ENCODE measurements at regions not wholly inside any gene's neighbourhood (a gene's known extent, or its start where the extent isn't known, plus 50 kb on each side); places are given as distances from the start of the nearest gene placed in this dataset.

DNA sequence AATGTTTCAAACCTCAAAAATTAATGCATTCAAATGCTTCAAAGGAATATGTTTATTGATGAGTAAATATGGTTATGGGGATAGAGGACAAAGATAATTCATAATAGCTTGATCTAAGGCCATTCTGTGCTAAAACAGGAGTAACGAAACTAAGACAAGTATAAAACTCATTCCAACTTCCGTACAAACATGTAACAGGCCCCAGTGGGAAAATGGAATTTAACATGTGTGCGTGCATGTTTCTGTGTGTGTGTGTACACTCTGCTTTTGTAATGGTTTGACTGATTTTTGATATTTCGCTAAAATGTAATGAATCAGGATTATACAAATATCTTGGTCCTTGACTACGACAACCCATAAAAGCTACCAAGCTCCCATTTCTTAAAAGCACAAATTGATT is 91.0 kb downstream of the KLF12 start:
- peaks cover 4% of the 10 kb centered on the region for H3K9me3 Mint-ChIP-seq

GRCh38 chr13:74040200-74040599 is 94.0 kb downstream of the KLF12 start:
- peaks cover 3% of the 10 kb centered on the region for H3K36me3 Mint-ChIP-seq
- H3K27me3 Mint-ChIP-seq (ENCODE audit: low read depth) = no peaks in the 10 kb centered on the region
- DNase-seq (ENCODE audit: low spot score in 2 of 2, unreplicated experiment in 2 of 2) = peak; percentile 27 to 51
- H3K4me3 Mint-ChIP-seq = no peak overlapping the region
- peaks cover 58% of the 10 kb centered on the region for H3K4me1 Mint-ChIP-seq
- peak; percentile 44 for TF ChIP-seq CTCF (IDR thresholded peaks at IDR 0.05; ENCODE audit: unreplicated experiment)
- H3K9me3 Mint-ChIP-seq = peaks cover 4% of the 10 kb centered on the region
- no peak overlapping the region for H3K27ac Mint-ChIP-seq

More for the DNA sequence above, 91.0 kb downstream of the KLF12 start:
- H3K4me3 Mint-ChIP-seq = no peak overlapping the region
- no peak for TF ChIP-seq CTCF (IDR thresholded peaks at IDR 0.05; ENCODE audit: unreplicated experiment)
- peaks cover 3% of the 10 kb centered on the region for H3K36me3 Mint-ChIP-seq
- H3K27ac Mint-ChIP-seq = no peak overlapping the region
- H3K4me1 Mint-ChIP-seq = peaks cover 45% of the 10 kb centered on the region
- no peaks in the 10 kb centered on the region for H3K27me3 Mint-ChIP-seq (ENCODE audit: low read depth)
- no peak for DNase-seq (ENCODE audit: low spot score in 2 of 2, unreplicated experiment in 2 of 2)

DNA sequence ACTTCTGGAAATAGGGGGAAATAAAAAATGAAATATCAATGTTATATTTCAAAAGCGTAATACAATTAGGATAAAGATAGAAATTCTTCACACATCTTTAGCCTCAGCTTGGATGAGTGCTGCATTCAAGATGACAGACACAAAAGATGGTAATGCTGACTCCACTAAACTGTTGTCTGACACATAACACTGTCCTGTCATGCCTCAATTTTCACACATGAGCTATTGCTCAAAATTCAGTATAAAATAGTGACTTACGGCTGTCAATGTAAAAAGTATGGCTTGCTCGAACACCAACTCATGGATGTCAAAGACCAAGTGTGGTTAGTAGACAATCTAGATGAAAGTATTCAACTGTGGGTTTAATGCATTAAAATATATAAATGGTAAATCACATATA is 94.5 kb downstream of the KLF12 start:
- peaks cover 3% of the 10 kb centered on the region for H3K36me3 Mint-ChIP-seq
- no peak overlapping the region for H3K4me3 Mint-ChIP-seq
- H3K4me1 Mint-ChIP-seq = peaks cover 64% of the 10 kb centered on the region

DNA sequence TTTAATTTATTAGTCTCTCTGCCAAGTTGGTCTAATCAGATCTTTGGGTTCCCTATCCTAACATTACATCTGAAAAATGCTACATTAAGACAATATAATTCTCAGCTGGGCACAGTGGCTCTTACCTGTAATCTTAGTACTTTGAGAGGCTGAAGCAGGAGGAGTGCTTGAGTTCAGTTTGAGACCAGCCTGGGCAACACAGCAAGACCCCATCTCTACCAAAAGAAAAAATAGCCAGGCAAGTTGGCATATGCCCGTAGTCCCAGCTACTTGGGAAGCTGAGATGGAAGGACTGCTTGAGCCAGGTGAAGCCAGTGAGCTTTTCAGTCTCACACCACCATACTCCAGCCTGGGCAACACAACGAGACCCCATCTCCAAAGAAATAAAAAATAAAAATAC is 95.0 kb downstream of the KLF12 start:
- H3K27ac Mint-ChIP-seq = no peak overlapping the region
- no peaks in the 10 kb centered on the region for H3K27me3 Mint-ChIP-seq (ENCODE audit: low read depth)
- H3K4me1 Mint-ChIP-seq = peaks cover 64% of the 10 kb centered on the region
- TF ChIP-seq CTCF (IDR thresholded peaks at IDR 0.05; ENCODE audit: unreplicated experiment) = no peak
- H3K36me3 Mint-ChIP-seq = peaks cover under 1% of the 10 kb centered on the region
- H3K4me3 Mint-ChIP-seq = no peak overlapping the region
- DNase-seq (ENCODE audit: low spot score in 2 of 2, unreplicated experiment in 2 of 2) = no peak
- peaks cover 2% of the 10 kb centered on the region for H3K9me3 Mint-ChIP-seq

More for the DNA sequence above, 94.5 kb downstream of the KLF12 start:
- H3K27ac Mint-ChIP-seq = no peak overlapping the region
- no peak for DNase-seq (ENCODE audit: low spot score in 2 of 2, unreplicated experiment in 2 of 2)
- peaks cover 4% of the 10 kb centered on the region for H3K9me3 Mint-ChIP-seq
- H3K27me3 Mint-ChIP-seq (ENCODE audit: low read depth) = no peaks in the 10 kb centered on the region
- TF ChIP-seq CTCF (IDR thresholded peaks at IDR 0.05; ENCODE audit: unreplicated experiment) = no peak

DNA sequence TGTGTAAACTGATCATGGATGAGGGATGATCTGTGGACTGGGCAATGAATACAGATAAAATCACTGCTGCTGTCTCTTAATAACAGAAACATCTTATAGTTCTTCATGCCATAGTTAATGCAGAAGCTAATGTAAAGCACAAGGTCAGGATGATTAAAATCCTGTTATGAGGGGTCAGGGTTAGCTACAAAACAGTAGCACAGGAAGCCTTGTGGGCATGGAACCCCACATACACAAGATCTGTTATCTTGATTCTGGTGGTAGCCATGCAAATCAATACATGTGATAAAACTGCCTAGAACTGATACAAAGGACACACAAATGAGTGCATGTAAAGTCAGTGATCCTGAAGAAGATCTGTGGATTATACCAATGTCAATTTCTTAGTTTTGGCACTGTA is 96.4 kb downstream of the KLF12 start:
- H3K9me3 Mint-ChIP-seq = no peaks in the 10 kb centered on the region
- no peaks in the 10 kb centered on the region for H3K27me3 Mint-ChIP-seq (ENCODE audit: low read depth)
- no peak for DNase-seq (ENCODE audit: low spot score in 2 of 2, unreplicated experiment in 2 of 2)
- peaks cover 55% of the 10 kb centered on the region for H3K4me1 Mint-ChIP-seq
- no peak overlapping the region for H3K4me3 Mint-ChIP-seq
- TF ChIP-seq CTCF (IDR thresholded peaks at IDR 0.05; ENCODE audit: unreplicated experiment) = no peak
- H3K27ac Mint-ChIP-seq = peak overlapping the region; percentile 97
- no peaks in the 10 kb centered on the region for H3K36me3 Mint-ChIP-seq

- peak in 1 of 2 experiments; percentile 62 for DNase-seq (ENCODE audit: low spot score in 2 of 2, unreplicated experiment in 2 of 2)
- Mint-ChIP-seq H3K27ac (peak overlapping the region; percentile 97), H3K4me3 (peak overlapping the region; percentile 22), H3K9me3 (no peaks in the 10 kb centered on the region), H3K4me1 (peaks cover 57% of the 10 kb centered on the region), H3K27me3 (ENCODE audit: low read depth) (no peaks in the 10 kb centered on the region), H3K36me3 (no peaks in the 10 kb centered on the region)
- no peak for TF ChIP-seq CTCF (IDR thresholded peaks at IDR 0.05; ENCODE audit: unreplicated experiment)
Measured at GRCh38 chr13:74036373-74036772, 97.8 kb downstream of the KLF12 start.

Measured in mesothelial cell of epicardium (in vitro differentiated cells).